Cardiac septum (tissue), 1 donor: ENCODE measurements at regions not wholly inside any gene's neighbourhood (a gene's known extent, or its start where the extent isn't known, plus 50 kb on each side); places are given as distances from the start of the nearest gene placed in this dataset.

Experiments
- DNase-seq: peaks from one replicate; pipeline ENCODE4 v3.0.0-alpha.2; 2020; ENCODE audit warnings: low spot score
- intact Hi-C: fragments of 100-400 bp; cut with DNase I; formaldehyde crosslinking; loops from one replicate; pipeline ENCODE4 v1.14.0; 2022
- donor health status: DM: no; HTN: no; CAD: no.

- DNase-seq, result no peak
These were observed 287.1 kb downstream of the ADGB start for GRCh38 chr6:146885708-146886457.

DNA sequence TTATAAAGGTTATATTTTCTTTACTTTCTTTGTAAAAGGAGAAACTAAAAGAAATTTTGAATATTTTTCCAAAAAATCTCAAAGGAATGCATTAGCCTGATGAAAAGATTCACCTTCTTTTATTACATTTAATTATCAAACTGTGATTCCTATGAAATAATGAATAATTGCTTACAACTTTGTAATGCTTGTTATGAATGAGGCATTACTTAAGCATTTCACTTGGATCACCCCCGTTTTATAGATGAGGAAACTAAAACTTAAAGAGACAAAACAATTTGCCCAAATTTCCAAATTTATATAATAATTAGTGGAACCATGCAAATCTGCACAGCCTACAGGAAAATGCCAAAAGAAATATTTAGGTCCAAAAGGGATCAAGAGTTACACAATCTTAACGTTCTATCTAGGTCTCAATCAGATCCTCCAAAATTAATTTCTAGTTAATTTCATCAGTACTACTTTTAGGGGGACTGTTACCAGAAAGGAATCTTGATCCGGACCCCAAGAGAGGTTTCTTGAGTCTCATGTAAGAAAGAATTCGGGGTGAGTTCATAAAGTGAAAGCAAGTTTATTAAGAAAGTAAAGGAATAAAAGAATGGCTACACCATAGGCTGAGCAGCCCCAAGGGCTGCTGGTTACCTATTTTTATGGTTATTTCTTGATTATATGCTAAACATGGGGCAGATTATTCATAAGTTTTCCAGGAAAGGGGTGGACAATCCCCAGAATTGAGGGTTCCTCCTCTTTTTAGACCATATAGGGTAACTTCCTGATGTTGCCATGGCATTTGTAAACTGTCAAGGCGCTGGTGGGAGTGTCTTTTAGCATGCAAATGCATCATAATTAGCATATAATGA lies 288.0 kb downstream of the ADGB start:
- intact Hi-C loops, result no loop called here
- no peak for DNase-seq

More at GRCh38 chr6:146885708-146886457, 287.1 kb downstream of the ADGB start:
- intact Hi-C loops, result no loop called here

- intact Hi-C loops, result no loop called here
These were observed 288.8 kb downstream of the ADGB start for GRCh38 chr6:146887447-146888077.

DNA sequence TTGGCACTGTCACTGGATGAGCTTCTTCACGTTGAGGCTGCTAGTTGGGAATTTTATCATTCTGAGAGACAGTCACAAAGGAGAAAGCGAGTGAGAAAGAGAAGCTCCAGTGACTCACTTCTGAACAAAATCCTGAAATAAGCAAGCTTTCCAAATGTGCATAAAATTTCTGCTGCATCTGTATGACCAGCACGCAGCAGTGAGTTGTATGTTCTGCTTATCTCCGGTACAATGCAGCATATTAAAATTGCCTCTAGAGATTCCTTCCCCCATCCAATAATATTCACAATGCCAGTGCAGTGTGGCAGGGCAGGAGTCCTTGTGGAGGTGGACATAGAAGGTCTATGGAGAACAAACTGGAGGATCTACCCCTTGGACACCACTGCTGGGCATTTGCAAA lies 290.5 kb downstream of the ADGB start:
- DNase-seq, result no peak

More at GRCh38 chr6:146887447-146888077, 288.8 kb downstream of the ADGB start:
- DNase-seq, result no peak

GRCh38 chr6:146890172-146890571 lies 291.4 kb downstream of the ADGB start:
- intact Hi-C loops, result no loop called here
- DNase-seq, result no peak

More for the DNA sequence above, 290.5 kb downstream of the ADGB start:
- intact Hi-C loops, result no loop called here

DNA sequence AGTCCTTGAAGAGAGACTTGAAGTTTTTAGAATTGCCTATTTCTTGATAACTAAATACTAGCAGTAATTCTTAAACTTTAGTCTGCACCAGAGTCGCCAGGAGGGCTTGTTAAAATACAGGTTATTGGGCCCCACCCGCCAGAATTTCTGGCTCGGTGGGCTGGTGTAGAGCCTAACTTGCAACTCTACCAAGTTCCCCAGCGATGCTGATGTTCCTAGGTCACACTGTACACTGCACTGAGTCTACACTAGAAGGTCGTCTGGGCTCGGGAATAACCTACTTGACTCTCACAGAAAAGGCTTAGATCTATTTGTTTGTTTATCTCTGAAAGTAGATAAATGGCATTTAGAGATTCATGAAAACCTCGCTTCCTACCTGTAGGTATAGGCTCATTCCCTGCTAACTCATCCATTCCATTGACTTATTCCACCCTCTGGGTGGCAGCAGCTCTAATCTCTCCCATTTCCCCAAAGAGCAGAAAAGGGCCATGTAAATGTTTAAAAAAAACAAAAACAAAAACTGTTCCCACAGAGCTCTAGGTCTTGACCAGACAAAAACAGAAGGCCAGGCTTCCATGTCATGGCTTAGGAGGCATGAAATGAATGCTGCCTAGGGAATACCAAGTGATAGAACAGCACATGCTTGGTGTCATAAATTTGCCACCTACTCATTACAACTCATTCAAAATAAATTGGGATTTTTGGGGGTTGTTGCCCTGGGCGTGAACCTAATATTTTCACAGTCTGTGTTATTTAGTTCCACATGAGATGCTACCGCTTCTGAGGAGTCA lies 292.1 kb downstream of the ADGB start:
- DNase-seq, result no peak
- intact Hi-C loops, result no loop called here

DNA sequence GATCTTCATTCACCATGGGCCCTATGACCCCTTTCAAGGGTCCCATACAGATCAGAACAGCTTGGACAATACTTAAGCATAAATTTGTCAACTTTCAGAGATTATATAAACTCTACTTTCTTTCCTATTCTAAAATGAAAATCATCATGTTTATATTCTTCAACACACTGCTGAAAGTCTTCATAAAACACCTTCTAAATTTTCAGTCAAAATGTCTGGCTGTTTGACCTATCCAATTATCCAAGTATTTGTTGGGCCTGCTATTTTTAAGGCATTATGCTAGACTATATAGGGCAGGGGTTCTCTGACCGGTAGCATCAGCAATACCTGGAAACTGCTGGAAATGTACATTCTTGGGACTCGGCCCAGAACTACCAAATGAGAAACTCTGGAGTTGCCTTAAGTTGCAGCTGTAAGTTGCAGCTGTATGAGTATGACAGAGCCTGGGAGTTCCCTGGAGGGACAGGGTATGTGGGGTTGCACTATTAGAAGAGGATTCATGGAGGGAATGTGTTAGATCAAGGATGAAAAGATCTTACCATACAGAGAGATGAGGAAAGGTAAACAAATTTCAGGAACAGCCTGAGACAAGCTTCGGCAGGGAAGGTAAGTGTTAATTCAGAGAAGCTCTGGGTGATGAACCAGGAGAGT lies 293.0 kb downstream of the ADGB start:
- intact Hi-C loops, result no loop called here

GRCh38 chr6:146892283-146892612 lies 293.5 kb downstream of the ADGB start:
- DNase-seq, result no peak
- intact Hi-C loops, result no loop called here

More for the DNA sequence above, 293.0 kb downstream of the ADGB start:
- no peak for DNase-seq

DNA sequence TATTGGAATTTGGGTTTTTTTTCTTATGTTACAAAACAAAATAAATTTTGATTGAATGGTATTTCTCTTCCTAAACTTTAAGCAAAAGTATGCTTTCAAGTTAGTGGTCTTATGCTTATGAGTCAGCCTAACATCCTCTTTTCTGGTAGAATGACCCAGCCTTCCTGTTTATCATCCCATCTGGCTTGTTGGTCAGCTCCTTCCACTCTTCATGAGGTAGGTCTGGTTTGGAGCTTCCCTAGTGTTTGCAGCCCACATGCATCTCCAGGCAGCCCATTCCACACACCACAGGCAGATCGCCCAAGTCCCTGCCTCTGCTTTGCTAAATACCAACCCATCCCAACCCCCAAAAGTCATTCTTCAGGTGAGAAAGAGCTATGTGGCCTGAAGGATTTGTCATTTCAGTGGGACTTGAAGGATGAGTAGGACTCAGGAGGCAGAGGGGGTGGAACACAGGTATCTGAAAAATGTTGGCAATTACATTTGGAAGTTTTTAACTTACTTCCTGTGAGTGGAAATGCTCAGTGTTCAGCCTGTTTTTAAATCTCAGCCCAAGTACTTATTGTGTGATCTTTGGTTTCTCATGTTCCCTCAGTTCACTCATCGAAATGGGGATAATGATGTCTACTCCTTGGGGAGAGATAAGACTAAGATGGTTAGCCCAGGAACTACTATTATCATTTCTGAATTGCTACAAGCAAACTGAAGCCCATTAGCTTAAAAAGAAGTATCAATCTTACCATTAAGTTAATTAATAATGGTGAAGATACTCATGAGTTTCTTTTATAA lies 294.0 kb downstream of the ADGB start:
- intact Hi-C loops, result no loop called here

GRCh38 chr6:146893690-146894089 lies 294.9 kb downstream of the ADGB start:
- no peak for DNase-seq
- intact Hi-C loops, result no loop called here

More for the DNA sequence above, 294.0 kb downstream of the ADGB start:
- no peak for DNase-seq

GRCh38 chr6:146894624-146895023 lies 295.9 kb downstream of the ADGB start:
- intact Hi-C loops, result no loop called here
- no peak for DNase-seq

- no peak for DNase-seq
- intact Hi-C loops, result no loop called here
These were observed 296.5 kb downstream of the ADGB start for GRCh38 chr6:146895101-146895771.

DNA sequence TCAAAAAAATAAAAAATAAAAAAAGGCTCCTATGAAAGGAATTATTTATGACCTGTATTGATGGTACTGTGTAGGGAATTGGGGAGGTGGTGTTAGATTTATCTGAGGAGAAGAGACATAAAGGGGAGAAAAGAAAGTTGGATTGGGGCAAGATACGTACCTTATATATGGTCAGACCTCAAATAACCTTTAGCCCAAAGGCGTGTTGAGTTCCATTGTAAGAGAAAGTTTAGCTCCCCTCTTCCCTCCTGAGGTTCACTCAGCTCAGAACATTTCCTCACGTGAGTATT lies 296.9 kb downstream of the ADGB start:
- DNase-seq, result no peak
- intact Hi-C loops, result no loop called here

DNA sequence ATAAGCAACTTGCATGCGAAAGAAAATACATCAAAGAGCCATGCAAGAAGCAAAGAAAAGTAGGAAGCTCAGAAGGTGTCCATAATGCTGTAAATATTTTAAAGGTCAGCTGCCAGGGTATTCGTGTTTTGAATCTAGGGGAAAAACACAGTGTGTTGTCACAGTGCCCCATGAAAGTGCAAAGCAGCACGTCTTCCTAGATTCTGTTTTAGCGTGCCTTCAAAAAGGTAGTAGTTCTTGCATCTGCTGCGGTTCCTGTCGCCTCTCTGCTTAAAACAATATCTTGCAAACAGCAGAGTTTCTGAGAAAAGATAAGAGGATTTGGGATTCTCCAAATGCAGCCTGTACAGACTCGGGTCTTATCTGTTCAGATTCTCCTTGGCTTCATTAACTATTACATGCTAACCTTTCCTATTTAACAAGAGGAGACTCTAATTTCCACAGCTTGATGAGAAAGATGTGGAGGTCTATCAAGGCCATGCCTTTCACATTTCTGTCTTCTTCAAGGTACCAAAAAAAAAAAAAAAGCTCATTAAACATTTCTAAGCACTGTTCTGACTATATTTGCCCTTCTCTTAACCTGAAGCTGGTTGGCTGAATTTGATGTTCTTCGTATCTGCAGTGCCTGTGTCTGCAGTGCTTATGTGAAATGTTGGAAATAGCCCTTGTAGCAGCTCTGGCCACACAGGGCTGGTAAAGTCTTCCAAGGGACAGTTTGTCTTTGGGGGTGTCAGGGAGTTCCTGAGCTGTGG lies 297.5 kb downstream of the ADGB start:
- no peak for DNase-seq
- intact Hi-C loops, result no loop called here

- intact Hi-C loops, result no loop called here
- no peak for DNase-seq
These were observed 298.4 kb downstream of the ADGB start for GRCh38 chr6:146896960-146897701.

DNA sequence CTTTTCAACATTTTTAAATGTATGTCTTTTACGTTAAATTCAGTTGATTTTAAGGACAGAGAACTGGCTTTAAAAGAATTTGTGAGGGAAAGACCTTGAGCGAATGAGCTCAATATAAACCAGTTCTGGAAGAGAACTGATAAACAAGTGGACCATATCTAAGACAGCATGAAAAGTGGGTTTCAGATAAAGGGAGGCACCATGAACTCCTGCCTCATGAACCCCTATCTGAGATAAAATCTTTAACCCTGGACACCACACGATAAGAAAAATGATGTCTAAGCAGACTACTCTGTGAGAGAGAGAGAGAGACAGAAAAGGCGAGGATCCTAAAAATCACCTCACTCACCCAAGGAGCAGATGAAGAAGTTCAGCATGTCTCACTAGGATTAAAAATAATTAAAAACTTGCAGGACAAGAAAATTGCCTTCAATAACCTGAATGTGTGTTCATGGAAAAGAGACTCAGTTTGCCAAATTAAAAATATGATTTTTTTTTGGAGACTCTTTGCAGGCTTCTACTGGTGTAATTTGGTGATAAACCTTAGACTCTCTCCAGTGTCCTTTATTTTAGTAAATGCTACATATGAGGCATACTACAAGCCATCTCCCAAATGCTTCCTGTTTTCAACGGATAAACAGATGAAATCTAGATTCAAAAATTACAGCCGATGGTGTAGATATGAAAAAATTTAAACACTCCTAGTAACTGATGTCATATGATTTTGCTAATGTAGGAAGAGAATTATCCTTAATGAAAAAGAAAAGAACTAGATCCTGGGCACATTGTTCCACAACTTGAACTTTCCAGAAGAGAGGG lies 299.5 kb downstream of the ADGB start:
- intact Hi-C loops, result no loop called here
- DNase-seq, result no peak
